ENCODE measurements at regions not wholly inside any gene's neighbourhood (a gene's known extent, or its start where the extent isn't known, plus 50 kb on each side); places are given as distances from the start of the nearest gene placed in this dataset.

DNA sequence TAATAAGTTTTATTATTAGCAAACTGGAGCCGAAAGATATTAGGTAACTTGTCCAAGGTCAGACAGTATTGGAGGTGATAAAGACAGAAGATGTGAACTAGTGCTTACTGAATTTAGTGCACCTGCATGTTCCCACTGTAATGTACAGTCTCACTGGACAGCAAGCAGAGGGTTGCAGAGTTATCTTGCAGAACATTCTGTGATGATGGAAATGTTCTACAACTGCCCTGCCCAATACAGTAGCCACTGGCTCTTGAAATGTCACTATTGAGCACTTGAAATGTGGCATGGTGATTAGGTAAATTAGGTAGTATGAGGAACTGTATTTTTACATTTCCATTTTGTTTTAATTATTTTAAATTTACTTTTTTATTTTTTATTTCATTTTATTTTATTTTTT is 356.6 kb downstream of the EPHA4 start:
- H3K27ac ChIP-seq = no peak overlapping the region
- DNase-seq (ENCODE audit: low spot score) = no peak
- TF ChIP-seq, protein P1, sequence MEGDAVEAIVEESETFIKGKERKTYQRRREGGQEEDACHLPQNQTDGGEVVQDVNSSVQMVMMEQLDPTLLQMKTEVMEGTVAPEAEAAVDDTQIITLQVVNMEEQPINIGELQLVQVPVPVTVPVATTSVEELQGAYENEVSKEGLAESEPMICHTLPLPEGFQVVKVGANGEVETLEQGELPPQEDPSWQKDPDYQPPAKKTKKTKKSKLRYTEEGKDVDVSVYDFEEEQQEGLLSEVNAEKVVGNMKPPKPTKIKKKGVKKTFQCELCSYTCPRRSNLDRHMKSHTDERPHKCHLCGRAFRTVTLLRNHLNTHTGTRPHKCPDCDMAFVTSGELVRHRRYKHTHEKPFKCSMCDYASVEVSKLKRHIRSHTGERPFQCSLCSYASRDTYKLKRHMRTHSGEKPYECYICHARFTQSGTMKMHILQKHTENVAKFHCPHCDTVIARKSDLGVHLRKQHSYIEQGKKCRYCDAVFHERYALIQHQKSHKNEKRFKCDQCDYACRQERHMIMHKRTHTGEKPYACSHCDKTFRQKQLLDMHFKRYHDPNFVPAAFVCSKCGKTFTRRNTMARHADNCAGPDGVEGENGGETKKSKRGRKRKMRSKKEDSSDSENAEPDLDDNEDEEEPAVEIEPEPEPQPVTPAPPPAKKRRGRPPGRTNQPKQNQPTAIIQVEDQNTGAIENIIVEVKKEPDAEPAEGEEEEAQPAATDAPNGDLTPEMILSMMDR (IDR thresholded peaks at IDR 0.05) = no peak
- H3K4me3 ChIP-seq = no peak overlapping the region

DNA sequence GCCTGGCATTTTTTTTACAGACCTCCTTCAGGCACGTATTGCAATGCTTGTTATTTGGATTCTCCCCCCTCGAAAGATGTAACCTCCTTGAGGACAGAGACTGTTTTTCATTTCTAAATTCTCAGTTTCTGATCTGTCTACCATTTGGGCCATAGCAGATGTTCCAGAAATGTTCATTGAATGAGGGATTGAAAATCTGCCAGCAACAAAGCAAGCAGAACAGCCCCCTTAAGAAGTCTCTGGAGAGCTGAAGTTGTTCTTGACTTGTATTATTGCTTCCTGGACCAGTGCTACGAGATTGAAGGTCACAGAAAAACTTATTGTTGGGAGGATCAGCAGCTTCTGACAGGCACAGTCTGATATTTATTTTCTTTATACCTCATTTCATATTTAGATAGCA is 355.5 kb downstream of the EPHA4 start:
- Histone ChIP-seq H3K4me3 (no peak overlapping the region), H3K27ac (no peak overlapping the region)
- TF ChIP-seq, protein P1 (IDR thresholded peaks at IDR 0.05) = no peak
- no peak for DNase-seq (ENCODE audit: low spot score)

DNA sequence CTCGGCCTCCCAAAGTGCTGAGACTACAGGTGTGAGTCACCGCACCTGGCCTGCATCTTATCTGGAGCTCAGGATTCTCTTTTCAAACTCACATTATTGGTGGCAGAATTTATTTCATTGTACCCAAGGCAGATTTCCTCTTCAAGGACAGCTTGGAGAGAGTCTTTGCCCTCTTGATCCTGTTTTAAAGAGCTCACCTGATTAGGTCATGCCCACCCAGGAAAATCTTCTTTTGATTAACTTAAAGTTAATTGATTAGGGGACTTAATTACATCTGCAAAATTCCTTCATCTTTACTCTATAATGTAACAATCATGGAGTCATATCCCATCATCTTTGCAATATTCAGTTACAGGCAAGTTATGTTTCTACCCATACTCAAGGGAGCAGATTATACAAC is 346.4 kb downstream of the EPHA4 start:
- H3K27ac ChIP-seq = no peak overlapping the region

DNA sequence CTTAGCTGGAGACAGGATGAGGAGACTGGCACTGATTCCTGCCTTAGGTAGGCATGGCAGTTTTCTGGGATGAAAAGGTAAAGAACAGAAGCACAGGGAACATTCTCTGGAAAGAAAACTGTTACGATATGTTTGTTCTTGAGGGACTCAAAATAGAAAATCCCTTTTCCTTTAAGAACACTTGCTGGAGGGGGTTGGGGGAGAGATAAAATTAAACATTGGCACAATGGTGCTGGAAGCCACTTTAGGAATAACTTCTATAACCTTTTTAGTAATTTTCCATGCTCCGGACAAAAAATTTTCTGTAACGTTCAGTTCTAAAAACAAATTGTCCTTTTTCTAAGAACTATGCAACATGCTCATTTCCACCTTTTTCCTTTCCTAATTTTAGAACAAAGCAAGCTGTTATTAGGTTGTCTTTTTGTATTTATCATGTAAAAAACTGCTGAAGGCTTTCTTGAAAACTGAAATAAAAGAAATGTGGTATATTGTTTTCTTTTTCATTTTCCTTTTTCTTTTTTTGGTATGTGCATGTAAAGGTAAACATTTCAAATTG is 343.8 kb downstream of the EPHA4 start:
- TF ChIP-seq, protein P1 (IDR thresholded peaks at IDR 0.05) = no peak
- no peak for DNase-seq (ENCODE audit: low spot score)
- no peak overlapping the region for H3K4me3 ChIP-seq
- peak overlapping the region; percentile 42 to 73 for H3K27ac ChIP-seq

More for the DNA sequence above, 346.4 kb downstream of the EPHA4 start:
- H3K4me3 ChIP-seq = no peak overlapping the region
- TF ChIP-seq, protein P1 (IDR thresholded peaks at IDR 0.05) = no peak
- no peak for DNase-seq (ENCODE audit: low spot score)

DNA sequence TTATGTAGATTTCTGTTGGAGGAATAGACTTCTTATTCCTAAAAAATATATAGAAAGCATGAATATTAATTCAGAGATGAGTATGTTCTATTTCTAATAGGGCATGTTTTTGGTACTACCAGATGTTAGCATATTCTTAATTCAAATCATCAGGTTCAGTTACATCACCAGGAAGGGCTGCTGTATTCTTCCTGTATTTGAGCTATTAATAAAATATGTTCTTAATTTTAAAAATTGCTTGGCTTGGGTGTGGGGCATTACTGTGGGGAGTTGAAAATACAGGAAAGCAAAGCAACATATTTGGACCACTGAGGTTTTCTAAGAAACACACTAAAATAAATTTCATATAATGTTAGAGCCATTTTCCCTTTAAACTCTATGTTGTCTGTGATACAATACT is 343.0 kb downstream of the EPHA4 start:
- H3K27ac ChIP-seq = peak overlapping the region; percentile 42 to 73
- TF ChIP-seq, protein P1 (IDR thresholded peaks at IDR 0.05) = no peak
- DNase-seq (ENCODE audit: low spot score) = no peak
- no peak overlapping the region for H3K4me3 ChIP-seq

DNA sequence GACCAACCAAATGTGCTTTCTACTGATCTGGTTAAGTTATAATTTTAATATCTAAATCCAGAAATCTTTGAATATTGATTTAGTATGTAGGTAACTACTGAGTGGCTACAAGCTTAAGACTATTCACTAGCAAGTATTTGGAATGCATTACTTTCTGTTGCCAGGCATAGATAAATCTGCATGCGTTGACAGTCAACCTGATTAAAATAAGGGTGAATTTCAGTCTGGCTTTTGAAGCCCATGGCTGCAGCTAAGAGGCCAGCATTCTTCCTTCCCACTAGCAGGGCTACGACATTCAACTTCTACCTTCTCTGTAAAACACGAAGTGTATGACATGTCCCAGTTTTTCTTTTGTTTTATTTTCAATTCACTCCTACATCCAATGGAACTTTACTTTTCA is 340.6 kb downstream of the EPHA4 start:
- Histone ChIP-seq H3K4me3 (no peak overlapping the region), H3K27ac (no peak overlapping the region)
- DNase-seq (ENCODE audit: low spot score) = no peak
- TF ChIP-seq, protein P1 (IDR thresholded peaks at IDR 0.05) = no peak

DNA sequence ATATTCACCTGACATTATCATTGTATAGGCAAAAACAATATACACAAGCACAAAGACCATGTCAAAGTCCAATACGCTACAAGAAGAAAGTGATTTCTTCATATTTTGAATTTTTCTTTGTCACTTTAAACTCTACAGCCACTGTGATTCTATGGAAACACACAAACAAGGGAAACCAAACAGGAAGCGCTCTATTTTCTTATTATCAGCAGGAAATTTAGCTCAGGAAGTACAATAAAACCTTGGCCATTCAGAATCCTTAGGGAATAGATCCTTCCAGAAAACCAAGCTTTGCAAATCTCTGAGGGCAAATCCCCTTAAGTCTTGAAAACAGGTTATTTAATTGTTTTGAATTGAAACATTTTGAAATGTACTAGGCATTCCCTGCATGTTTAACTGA is 336.2 kb downstream of the EPHA4 start:
- TF ChIP-seq, protein P1 (IDR thresholded peaks at IDR 0.05) = no peak
- no peak overlapping the region for H3K27ac ChIP-seq
- DNase-seq (ENCODE audit: low spot score) = no peak
- H3K4me3 ChIP-seq = no peak overlapping the region
